Neural cell (in vitro differentiated cells): ENCODE measurements at regions not wholly inside any gene's neighbourhood (a gene's known extent, or its start where the extent isn't known, plus 50 kb on each side); places are given as distances from the start of the nearest gene placed in this dataset.

Experiments
- H2AFZ ChIP-seq: fragments of 200-600, 300-800 bp; sonication (generic), shearing (Covaris generic); 2 replicates; pipeline ENCODE4 v1.6.0; 2014; ENCODE audit warnings: low read depth, mild to moderate bottlenecking, antibody characterized with exemption, low read length, moderate library complexity
- H3F3A ChIP-seq: fragments of 200-600 bp; shearing (Covaris generic); 2 replicates; pipeline ENCODE4 v1.6.1; 2016; ENCODE audit warnings: mild to moderate bottlenecking, moderate library complexity, mixed read lengths, antibody characterized with exemption, low read length; ENCODE audit not compliant: insufficient read depth, poor library complexity, severe bottlenecking
- H3K27ac ChIP-seq: fragments of 200-600, 300-800 bp; sonication (generic), shearing (Covaris generic); 2 replicates; pipeline ENCODE4 v1.5.1; 2014; ENCODE audit warnings: mild to moderate bottlenecking, low read length, moderate library complexity
- H3K27me3 ChIP-seq: fragments of 300-800, 200-600 bp; sonication (generic), shearing (Covaris generic); 2 replicates; pipeline ENCODE4 v1.6.0; 2014; ENCODE audit warnings: mild to moderate bottlenecking, low read depth, low read length, moderate library complexity; ENCODE audit not compliant: insufficient read depth
- H3K36me3 ChIP-seq: fragments of 300-800, 200-600 bp; sonication (generic), shearing (Covaris generic); 2 replicates; pipeline ENCODE4 v1.5.1; 2014; ENCODE audit warnings: mild to moderate bottlenecking, antibody characterized with exemption, low read length, moderate library complexity; ENCODE audit not compliant: insufficient read depth
- H3K4me2 ChIP-seq: fragments of 300-800, 200-600 bp; sonication (generic), shearing (Covaris generic); 2 replicates; pipeline ENCODE4 v1.6.0; 2014; ENCODE audit warnings: mild to moderate bottlenecking, low read length
- H3K4me3 ChIP-seq: fragments of 300-800, 200-600 bp; sonication (generic), shearing (Covaris generic); 2 replicates; pipeline ENCODE4 v1.5.1; 2014; ENCODE audit warnings: mild to moderate bottlenecking, low read length, moderate library complexity
- H3K79me2 ChIP-seq: fragments of 200-600 bp; shearing (Covaris generic); replicated peaks from 2 replicates; pipeline ENCODE4 v1.6.0; 2014; ENCODE audit warnings: mild to moderate bottlenecking, low read length, moderate library complexity; ENCODE audit not compliant: insufficient read depth
- H3K9ac ChIP-seq: fragments of 300-800, 200-600 bp; sonication (generic), shearing (Covaris generic); 2 replicates; pipeline ENCODE4 v1.6.1; 2016; ENCODE audit warnings: mild to moderate bottlenecking, low read length, mixed read lengths
- H3K9me2 ChIP-seq: fragments of 200-600 bp; shearing (Covaris generic); 2 replicates; pipeline ENCODE4 v1.6.1; 2016; ENCODE audit warnings: mild to moderate bottlenecking, low read length, mixed read lengths; ENCODE audit not compliant: insufficient read depth
- H3K9me3 ChIP-seq: fragments of 200-600, 300-800 bp; sonication (generic), shearing (Covaris generic); 2 replicates; pipeline ENCODE4 v1.6.1; 2016; ENCODE audit warnings: mild to moderate bottlenecking, mixed run types, low read length, moderate library complexity, mixed read lengths
- H4K20me1 ChIP-seq: fragments of 200-600 bp; shearing (Covaris generic); 2 replicates; pipeline ENCODE4 v1.6.1; 2016; ENCODE audit warnings: mild to moderate bottlenecking, mixed run types; ENCODE audit not compliant: insufficient read depth
- EP300 ChIP-seq: fragments of 450-650 bp; conservative IDR thresholded peaks from 2 replicates; pipeline ENCODE4 v1.6.1; 2014; ENCODE audit warnings: antibody characterized with exemption, mild to moderate bottlenecking, moderate library complexity; ENCODE audit not compliant: poor library complexity, severe bottlenecking
- EZH2 ChIP-seq: fragments of 200-600, 300-800 bp; shearing (Covaris generic), sonication (generic); IDR thresholded peaks from 2 replicates; pipeline ENCODE4 v1.6.1; 2014; ENCODE audit warnings: antibody characterized with exemption, low read length, borderline replicate concordance, mild to moderate bottlenecking; ENCODE audit not compliant: insufficient read depth, poor library complexity, severe bottlenecking
- MXI1 ChIP-seq: fragments of 450-650 bp; conservative IDR thresholded peaks from 2 replicates; pipeline ENCODE4 v1.6.1; 2014; ENCODE audit warnings: antibody characterized with exemption, mild to moderate bottlenecking; ENCODE audit not compliant: poor library complexity, severe bottlenecking
- POLR2AphosphoS5 ChIP-seq: IDR thresholded peaks from 2 replicates; pipeline ENCODE4 v1.6.1; 2012
- RAD21 ChIP-seq: fragments of 450-650 bp; conservative IDR thresholded peaks from 2 replicates; pipeline ENCODE4 v1.6.1; 2014; ENCODE audit warnings: antibody characterized with exemption, mild to moderate bottlenecking, moderate library complexity
- REST ChIP-seq: IDR thresholded peaks from 2 replicates; pipeline ENCODE4 v1.6.1; 2012; ENCODE audit warnings: borderline replicate concordance
- SMC3 ChIP-seq: fragments of 450-650 bp; conservative IDR thresholded peaks from 2 replicates; pipeline ENCODE4 v1.6.1; 2014; ENCODE audit warnings: antibody characterized with exemption, mild to moderate bottlenecking, moderate library complexity; ENCODE audit not compliant: poor library complexity
- TAF1 ChIP-seq: IDR thresholded peaks from 2 replicates; pipeline ENCODE4 v1.6.1; 2012; ENCODE audit warnings: low read depth
- TF ChIP-seq, protein P1 (sequence below): fragments of 450-650 bp; IDR thresholded peaks from 2 replicates; pipeline ENCODE4 v1.5.1; 2014; ENCODE audit warnings: antibody characterized with exemption, mild to moderate bottlenecking, moderate library complexity; ENCODE audit not compliant: poor library complexity, severe bottlenecking

DNA sequence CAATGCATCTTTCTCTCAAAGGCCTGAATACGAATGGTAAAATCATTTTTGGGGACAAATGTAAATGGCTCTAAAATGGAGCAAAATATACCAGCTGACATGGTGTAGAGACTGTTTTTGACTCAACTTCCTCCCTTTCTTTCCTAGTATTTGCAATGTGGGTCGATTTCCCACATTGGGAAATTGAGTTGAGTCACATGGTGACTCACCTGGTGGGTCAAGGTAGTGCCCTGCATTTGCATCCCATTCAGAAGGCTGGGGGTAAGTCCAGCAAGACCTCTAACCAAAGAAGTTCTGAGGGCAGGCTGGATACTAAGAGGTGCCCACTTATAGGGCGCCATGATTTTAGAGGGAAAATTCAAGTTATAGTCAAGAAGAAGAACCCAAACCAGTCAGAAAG lies 179.6 kb upstream of the MPDZ start:
- no peak overlapping the region for H3K4me2 ChIP-seq
- H3K27ac ChIP-seq, result no peak overlapping the region
- no peaks in the 10 kb centered on the region for H3F3A ChIP-seq
- no peak overlapping the region for H3K9ac ChIP-seq
- no peak overlapping the region for H3K4me3 ChIP-seq
- no peaks in the 10 kb centered on the region for H3K9me3 ChIP-seq
- H3K9me2 ChIP-seq, result no peaks in the 10 kb centered on the region
- H3K27me3 ChIP-seq, result no peaks in the 10 kb centered on the region
- TF ChIP-seq SMC3 (no peak), POLR2AphosphoS5 (no peak), TAF1 (no peak), REST (no peak), RAD21 (no peak), EP300 (no peak), MXI1 (no peak), EZH2 (no peak)
- TF ChIP-seq, protein P1, sequence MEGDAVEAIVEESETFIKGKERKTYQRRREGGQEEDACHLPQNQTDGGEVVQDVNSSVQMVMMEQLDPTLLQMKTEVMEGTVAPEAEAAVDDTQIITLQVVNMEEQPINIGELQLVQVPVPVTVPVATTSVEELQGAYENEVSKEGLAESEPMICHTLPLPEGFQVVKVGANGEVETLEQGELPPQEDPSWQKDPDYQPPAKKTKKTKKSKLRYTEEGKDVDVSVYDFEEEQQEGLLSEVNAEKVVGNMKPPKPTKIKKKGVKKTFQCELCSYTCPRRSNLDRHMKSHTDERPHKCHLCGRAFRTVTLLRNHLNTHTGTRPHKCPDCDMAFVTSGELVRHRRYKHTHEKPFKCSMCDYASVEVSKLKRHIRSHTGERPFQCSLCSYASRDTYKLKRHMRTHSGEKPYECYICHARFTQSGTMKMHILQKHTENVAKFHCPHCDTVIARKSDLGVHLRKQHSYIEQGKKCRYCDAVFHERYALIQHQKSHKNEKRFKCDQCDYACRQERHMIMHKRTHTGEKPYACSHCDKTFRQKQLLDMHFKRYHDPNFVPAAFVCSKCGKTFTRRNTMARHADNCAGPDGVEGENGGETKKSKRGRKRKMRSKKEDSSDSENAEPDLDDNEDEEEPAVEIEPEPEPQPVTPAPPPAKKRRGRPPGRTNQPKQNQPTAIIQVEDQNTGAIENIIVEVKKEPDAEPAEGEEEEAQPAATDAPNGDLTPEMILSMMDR, result no peak
- no peaks in the 10 kb centered on the region for H3K79me2 ChIP-seq
- H4K20me1 ChIP-seq, result no peaks in the 10 kb centered on the region
- H3K36me3 ChIP-seq, result no peaks in the 10 kb centered on the region
- no peak overlapping the region for H2AFZ ChIP-seq

GRCh38 chr9:13457795-13458194 lies 178.3 kb upstream of the MPDZ start:
- H3F3A ChIP-seq, result no peaks in the 10 kb centered on the region
- no peaks in the 10 kb centered on the region for H3K27me3 ChIP-seq
- H3K9ac ChIP-seq, result no peak overlapping the region
- no peaks in the 10 kb centered on the region for H4K20me1 ChIP-seq
- no peak overlapping the region for H3K4me3 ChIP-seq
- no peaks in the 10 kb centered on the region for H3K79me2 ChIP-seq
- H3K4me2 ChIP-seq, result no peak overlapping the region
- H3K9me2 ChIP-seq, result no peaks in the 10 kb centered on the region
- no peaks in the 10 kb centered on the region for H3K36me3 ChIP-seq
- H3K9me3 ChIP-seq, result no peaks in the 10 kb centered on the region
- H3K27ac ChIP-seq, result no peak overlapping the region
- no peak for TF ChIP-seq POLR2AphosphoS5
- no peak for TF ChIP-seq RAD21
- no peak for TF ChIP-seq REST
- TF ChIP-seq EZH2, result no peak
- TF ChIP-seq TAF1, result no peak
- no peak for TF ChIP-seq EP300
- no peak for TF ChIP-seq SMC3
- TF ChIP-seq MXI1, result no peak
- TF ChIP-seq, protein P1, result no peak
- no peak overlapping the region for H2AFZ ChIP-seq
